ENCODE measurements at regions not wholly inside any gene's neighbourhood (a gene's known extent, or its start where the extent isn't known, plus 50 kb on each side); places are given as distances from the start of the nearest gene placed in this dataset.
"Not testable (repeated sequence)": the region's sequence is repeated elsewhere in the genome, so short reads cannot be mapped to it uniquely, and the experiment has no call there.

DNA sequence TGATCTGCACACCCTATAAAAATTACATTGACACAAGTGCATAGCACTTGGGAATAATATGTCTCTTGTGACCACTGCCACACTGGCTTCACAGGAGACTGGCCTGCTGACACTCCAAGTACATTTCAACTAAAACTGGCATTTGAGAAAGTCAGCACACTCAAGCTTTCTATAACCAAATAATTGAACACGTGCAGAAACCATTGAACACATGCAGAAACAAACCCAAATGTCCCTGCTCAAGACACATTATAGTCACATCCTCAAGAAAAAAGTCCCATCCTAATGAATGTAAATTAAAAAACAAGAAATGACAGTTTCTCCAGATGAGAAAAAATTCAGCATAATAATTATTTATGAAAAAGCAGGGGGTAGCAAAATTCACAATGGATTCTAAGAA, 1859.1 kb upstream of the PCDH20 start:
- no peaks in the 10 kb centered on the region for H3K9me2 ChIP-seq (replicated peaks; ENCODE audit: insufficient read depth)
- no peak for DNase-seq (ENCODE audit: low spot score)

DNA sequence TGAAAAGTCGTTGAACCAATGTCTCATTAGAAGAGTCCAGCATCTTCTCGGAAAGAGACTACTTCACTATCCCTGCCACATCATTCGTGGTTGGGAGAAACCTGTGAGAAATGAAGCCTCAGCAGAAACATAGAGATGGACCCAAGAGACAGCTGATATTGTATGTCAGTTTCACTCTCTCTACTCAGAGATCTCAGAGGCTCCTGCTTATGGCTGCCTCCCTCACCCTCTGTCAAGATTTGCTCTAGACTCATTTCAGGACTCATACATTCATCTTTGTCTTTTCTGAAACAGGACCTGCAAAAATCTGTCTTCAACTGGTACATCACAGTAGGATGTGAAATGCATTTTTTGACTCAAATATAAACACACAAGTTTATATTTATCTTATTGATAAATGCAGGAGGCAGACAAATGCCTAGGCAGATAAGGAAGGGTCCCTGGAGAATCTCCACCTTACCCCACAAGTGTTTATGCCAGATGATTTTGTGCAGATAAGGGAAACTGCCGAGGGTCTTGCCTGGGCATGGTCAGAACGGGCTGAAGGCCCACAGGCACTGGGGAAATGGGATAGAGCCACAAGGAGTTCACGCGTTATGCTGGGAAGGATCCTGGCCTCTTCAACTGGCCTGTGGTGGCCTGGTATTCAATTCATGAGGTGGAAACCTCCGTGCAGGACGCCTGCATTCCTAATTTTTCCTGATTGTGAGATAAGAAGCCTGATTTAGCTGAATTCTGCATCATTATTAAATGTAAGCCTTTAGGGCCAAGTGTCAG, 1834.0 kb upstream of the PCDH20 start:
- Histone ChIP-seq H3K27ac (no peak overlapping the region), H3K4me3 (no peak overlapping the region), H3K27me3 (no peaks in the 10 kb centered on the region), H3K9me2 (replicated peaks; ENCODE audit: insufficient read depth) (no peaks in the 10 kb centered on the region), H3K79me2 (no peaks in the 10 kb centered on the region), H3K4me2 (no peak overlapping the region), H3K9me3 (ENCODE audit: low read depth) (no peaks in the 10 kb centered on the region), H3K36me3 (replicated peaks; ENCODE audit: insufficient read depth, low read depth) (no peaks in the 10 kb centered on the region), H4K20me1 (ENCODE audit: insufficient read depth, poor library complexity, severe bottlenecking) (no peaks in the 10 kb centered on the region), H2AFZ (no peak overlapping the region), H3K4me1 (ENCODE audit: insufficient read depth) (no peaks in the 10 kb centered on the region)
- 72% methylated on average over 9 of the region's 9 CpGs for WGBS (ENCODE audit: low lambda C conversion rate, missing lambda C conversion rate)
- DNase-seq (ENCODE audit: low spot score), result no peak
- TF ChIP-seq EZH2 (IDR thresholded peaks at IDR 0.05; ENCODE audit: borderline replicate concordance) (no peak), EZH2phosphoT487 (IDR thresholded peaks at IDR 0.05; ENCODE audit: low read depth, severe bottlenecking, unreplicated experiment) (no peak)
- TF ChIP-seq, protein P1, sequence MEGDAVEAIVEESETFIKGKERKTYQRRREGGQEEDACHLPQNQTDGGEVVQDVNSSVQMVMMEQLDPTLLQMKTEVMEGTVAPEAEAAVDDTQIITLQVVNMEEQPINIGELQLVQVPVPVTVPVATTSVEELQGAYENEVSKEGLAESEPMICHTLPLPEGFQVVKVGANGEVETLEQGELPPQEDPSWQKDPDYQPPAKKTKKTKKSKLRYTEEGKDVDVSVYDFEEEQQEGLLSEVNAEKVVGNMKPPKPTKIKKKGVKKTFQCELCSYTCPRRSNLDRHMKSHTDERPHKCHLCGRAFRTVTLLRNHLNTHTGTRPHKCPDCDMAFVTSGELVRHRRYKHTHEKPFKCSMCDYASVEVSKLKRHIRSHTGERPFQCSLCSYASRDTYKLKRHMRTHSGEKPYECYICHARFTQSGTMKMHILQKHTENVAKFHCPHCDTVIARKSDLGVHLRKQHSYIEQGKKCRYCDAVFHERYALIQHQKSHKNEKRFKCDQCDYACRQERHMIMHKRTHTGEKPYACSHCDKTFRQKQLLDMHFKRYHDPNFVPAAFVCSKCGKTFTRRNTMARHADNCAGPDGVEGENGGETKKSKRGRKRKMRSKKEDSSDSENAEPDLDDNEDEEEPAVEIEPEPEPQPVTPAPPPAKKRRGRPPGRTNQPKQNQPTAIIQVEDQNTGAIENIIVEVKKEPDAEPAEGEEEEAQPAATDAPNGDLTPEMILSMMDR (IDR thresholded peaks at IDR 0.05; ENCODE audit: poor library complexity), result no peak

More for the DNA sequence above, 1859.1 kb upstream of the PCDH20 start:
- TF ChIP-seq, protein P1 (IDR thresholded peaks at IDR 0.05; ENCODE audit: poor library complexity), result no peak
- no peak for TF ChIP-seq EZH2 (IDR thresholded peaks at IDR 0.05; ENCODE audit: borderline replicate concordance)
- Histone ChIP-seq H3K27me3 (no peaks in the 10 kb centered on the region), H3K4me2 (no peak overlapping the region), H4K20me1 (ENCODE audit: insufficient read depth, poor library complexity, severe bottlenecking) (no peaks in the 10 kb centered on the region), H2AFZ (no peak overlapping the region), H3K9me3 (ENCODE audit: low read depth) (peaks cover 5% of the 10 kb centered on the region), H3K27ac (no peak overlapping the region), H3K4me1 (ENCODE audit: insufficient read depth) (no peaks in the 10 kb centered on the region), H3K36me3 (replicated peaks; ENCODE audit: insufficient read depth, low read depth) (no peaks in the 10 kb centered on the region), H3K79me2 (no peaks in the 10 kb centered on the region), H3K4me3 (no peak overlapping the region)
- WGBS (ENCODE audit: low lambda C conversion rate, missing lambda C conversion rate), result 76% methylated on average over 1 of the region's 1 CpG

DNA sequence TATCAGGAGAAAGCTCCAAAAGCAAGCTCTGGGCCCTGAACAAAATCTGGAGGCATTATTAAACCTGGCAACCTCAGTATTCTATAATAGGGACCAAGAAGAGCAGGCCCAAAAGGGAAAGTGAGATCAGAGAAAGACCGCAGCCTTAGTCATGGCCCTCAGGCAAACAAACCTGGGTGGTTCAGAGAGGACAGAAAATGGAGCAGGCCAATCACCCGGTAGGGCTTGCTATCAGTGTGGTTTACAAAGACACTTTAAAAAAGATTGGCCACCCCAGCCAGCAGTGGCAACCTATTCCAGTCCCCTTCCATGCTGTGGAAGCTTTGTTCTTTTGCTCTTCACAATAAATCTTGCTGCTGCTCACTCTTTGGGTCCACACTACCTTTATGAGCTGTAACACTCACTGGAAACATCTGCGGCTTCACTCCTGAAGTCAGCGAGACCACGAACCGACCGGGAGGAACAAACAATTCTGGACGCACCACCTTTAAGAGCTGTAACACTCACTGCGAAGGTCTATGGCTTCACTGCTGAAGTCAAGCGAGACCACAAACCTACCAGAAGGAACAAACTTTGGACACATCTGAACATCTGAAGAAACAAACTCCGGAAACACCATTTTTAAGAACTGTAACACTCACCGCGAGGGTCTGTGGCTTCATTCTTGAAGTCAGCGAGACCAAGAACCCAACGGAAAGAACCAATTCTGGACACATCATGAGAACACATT, 1821.2 kb upstream of the PCDH20 start:
- H3K27me3 ChIP-seq; H3K27ac ChIP-seq; H3K4me3 ChIP-seq; H3K36me3 ChIP-seq (replicated peaks; ENCODE audit: insufficient read depth, low read depth); H4K20me1 ChIP-seq (ENCODE audit: insufficient read depth, poor library complexity, severe bottlenecking); H3K9me3 ChIP-seq (ENCODE audit: low read depth); DNase-seq (ENCODE audit: low spot score); H3K4me2 ChIP-seq; H2AFZ ChIP-seq; H3K4me1 ChIP-seq (ENCODE audit: insufficient read depth); H3K9me2 ChIP-seq (replicated peaks; ENCODE audit: insufficient read depth); H3K79me2 ChIP-seq: not testable (repeated sequence)
- WGBS (ENCODE audit: low lambda C conversion rate, missing lambda C conversion rate), result 88% methylated on average over 15 of the region's 15 CpGs

DNA sequence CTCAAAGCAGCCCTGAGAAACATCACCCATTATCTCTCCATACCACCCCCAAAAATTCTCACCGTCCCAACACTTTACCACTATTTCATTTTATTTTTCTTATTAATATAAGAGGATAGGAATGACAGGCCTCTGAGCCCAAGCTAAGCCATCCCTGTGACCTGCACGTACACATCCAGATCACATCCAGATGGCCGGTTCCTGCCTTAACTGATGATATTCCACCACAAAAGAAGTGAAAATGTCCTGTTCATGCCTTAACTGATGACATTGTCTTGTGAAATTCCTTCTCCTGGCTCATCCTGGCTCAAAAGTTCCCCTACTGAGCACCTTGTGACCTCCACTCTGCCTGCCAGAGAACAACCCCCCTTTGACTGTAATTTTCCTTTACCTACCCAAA, 1802.9 kb upstream of the PCDH20 start:
- not testable (repeated sequence) for DNase-seq (ENCODE audit: low spot score); H3K9me2 ChIP-seq (replicated peaks; ENCODE audit: insufficient read depth); H4K20me1 ChIP-seq (ENCODE audit: insufficient read depth, poor library complexity, severe bottlenecking); H3K9me3 ChIP-seq (ENCODE audit: low read depth); H3K27me3 ChIP-seq; H3K4me1 ChIP-seq (ENCODE audit: insufficient read depth); H3K4me3 ChIP-seq; H3K36me3 ChIP-seq (replicated peaks; ENCODE audit: insufficient read depth, low read depth); H2AFZ ChIP-seq; H3K4me2 ChIP-seq; H3K27ac ChIP-seq; H3K79me2 ChIP-seq
- 82% methylated on average over 3 of the region's 3 CpGs for WGBS (ENCODE audit: low lambda C conversion rate, missing lambda C conversion rate)

Measured in hepatocyte (in vitro differentiated cells).